HG03064 (cell line): ENCODE measurements at regions not wholly inside any gene's neighbourhood (a gene's known extent, or its start where the extent isn't known, plus 50 kb on each side); places are given as distances from the start of the nearest gene placed in this dataset.
"Not testable (repeated sequence)": the region's sequence is repeated elsewhere in the genome, so short reads cannot be mapped to it uniquely, and the experiment has no call there.

Experiments used
- ATAC-seq: cut with Tn5 transposase; IDR thresholded peaks from one replicate; pipeline ENCODE4 v1.9.1; 2021; ENCODE audit warnings: low read depth; ENCODE audit not compliant: unreplicated experiment

DNA sequence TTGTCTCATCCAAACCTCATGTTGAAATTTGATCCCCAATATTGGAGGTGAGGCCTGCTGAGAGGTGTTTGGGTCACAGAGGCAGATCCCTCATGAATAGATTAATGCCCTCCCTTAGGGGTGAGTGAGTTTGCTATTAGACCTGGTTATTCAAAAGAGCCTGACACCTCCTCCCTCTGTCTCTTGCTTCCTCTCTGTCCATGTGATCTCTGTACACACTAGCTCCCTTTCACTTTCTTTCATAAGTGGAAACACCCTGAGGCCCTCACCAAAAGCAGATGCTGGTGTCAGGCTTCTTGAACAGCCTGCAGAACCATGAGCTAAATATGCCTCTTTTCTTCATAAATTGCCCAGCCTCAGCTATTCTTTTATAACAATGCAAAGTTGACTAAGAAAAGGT lies 447.1 kb downstream of the MDFIC start:
- no peak for ATAC-seq

DNA sequence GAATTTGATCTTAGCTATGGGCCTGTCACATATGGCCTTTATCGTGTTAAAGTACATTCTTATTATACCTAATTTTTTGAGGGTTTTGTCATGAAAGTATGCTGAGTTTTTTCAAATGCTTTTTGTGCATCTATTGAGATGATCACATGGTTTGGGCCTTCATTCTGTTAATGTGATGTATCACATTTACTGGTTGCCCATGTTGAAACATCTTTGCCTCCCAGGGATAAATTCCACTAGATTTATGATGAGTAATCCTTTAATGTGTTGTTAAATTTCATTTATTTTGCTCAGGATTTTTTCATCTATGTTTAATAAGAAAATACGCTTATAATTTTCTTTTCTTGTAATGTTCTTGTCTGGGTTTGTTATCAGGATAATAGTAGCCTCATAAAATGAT lies 442.0 kb downstream of the MDFIC start:
- ATAC-seq = no peak

DNA sequence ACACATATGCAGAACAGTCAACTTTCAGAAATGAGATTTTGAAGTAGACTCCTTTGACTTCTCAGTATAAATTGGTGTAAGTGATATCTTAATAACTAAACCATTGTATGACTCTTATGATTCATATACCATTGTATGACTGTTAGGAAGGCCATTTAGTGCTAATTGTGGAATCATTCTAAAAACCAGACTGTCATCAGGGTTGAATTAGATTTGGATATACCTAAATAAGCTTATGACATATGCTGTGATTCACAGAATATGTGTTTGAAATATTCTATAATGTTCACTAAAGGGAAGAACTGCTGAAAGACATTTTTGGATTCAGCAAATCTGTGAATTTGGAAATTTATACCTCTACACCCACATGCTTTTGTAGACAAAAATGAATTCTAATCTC lies 438.1 kb downstream of the MDFIC start:
- no peak for ATAC-seq

DNA sequence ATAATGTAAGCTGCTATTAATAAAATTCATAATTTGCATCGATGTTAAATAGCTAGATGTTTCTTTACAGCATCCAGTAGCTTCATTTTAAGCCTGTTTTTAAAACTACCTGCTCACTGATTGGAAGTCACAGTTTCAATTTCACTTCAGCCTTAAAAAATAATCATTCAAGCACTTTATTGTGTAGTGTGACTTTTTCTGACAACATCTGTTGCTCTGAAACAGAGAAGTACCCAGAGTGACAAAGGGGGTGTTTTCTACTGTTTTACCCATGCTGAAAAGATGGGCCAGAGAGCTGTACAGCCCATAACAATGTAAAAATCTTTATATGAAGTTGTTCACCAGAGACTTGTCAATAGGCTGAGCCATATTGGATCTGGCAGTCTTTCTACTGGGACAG lies 437.2 kb downstream of the MDFIC start:
- no peak for ATAC-seq

DNA sequence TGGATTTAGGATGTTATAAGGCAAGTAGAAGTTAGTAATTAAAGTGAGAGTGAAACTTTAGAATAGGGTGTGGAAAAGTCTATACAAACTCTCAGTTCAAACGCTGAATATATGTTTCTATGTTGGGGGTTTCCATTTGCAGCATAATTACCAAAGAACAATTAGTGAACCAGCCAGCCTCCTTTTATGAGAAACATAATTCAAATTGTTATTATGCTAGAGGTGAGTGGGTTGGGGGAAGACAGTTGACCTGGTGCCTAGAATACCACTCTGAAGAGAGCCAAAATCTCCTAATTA lies 435.8 kb downstream of the MDFIC start:
- no peak for ATAC-seq

DNA sequence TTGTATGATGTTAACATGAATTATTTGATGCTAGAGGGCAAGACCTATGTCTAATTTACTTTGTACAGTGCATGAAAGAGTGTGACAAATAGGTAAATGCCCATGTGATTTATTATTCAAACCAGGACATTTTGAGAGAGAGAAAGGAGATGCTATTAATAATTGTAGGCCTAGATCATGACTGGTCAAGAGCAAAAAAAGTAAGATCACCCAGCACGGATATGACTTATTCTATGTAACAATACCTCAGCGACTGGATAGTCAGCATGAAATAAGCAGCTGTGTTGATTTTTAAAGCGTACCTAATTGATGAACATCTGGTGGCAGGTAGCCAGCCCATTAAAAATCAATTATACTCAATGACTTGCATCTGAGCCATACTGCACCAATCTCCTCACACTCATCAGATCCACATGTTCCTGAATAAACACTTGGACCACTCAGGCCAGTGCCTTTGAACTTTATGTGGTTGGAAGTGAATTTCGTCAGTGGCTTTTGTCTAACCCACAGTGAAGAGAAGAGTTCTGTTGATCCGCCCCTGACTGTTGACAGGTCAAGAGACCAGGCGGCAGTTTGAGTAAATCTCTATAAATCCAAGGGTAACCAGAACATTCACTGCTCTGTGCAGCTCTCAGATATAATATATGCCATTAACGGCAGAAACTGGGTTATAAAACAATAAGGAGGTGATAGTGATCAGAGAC lies 435.3 kb downstream of the MDFIC start:
- no peak for ATAC-seq

DNA sequence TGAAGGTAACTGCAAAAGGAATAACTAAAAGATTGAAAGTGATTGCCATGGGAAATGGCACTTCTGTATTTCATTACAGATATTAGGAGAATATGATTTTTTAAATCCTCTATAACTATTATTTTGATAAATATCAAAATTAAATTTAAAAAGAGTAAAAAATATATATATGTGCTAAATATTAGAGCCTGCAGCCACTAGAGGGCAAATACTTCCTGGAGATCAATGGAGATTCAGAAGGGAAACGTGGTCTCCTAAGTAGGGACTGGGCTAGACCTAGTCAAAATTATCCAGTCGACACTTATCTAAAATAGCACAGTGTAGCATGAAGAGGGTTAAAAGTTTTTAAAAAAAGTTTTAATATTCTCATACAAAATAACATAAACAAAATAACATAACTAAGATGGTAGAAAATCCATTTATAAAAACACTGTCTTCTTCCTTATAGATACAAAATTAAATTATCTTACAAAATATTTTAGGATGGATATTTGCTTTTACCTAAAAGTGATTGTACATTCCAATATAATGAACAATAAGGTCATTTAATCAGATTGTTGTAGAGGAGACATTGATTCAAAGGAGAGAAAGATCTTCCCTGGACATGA lies 434.3 kb downstream of the MDFIC start:
- ATAC-seq = no peak

DNA sequence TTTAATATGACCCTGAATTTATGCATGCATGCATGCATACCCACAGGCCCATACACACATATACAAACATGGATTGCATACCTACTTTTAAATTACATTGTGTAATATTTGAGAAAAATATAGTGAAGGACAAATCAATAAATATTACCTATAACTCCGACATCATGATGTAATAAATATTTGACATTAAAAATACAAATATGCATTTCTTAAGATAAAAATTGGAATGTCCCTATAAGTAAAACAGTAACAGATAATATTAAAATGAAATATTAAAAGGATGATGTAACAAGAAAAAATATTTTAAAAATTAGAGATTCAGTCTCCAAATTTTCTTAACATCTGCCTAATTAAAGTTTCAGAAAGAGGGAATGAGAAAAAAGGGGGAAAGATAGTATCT lies 433.0 kb downstream of the MDFIC start:
- no peak for ATAC-seq

DNA sequence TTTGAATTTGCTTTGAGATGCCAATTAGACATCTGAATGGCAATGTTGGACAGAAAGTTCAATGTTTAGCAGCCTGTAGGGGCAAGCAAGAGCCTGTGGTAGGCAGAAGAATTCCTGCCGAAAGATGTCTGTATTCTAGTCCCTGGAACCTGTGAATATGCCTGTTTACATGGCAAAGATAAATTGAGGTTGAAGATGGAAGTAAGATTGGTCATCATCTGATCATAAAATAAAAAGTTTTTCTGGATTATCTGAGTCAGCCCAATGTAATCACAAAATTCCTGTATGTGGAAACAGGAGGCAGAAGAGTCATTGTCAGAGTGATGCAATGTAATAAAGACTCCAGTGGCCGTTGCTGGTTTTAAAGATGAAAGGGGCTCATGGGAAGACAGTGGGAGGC lies 430.5 kb downstream of the MDFIC start:
- no peak for ATAC-seq

DNA sequence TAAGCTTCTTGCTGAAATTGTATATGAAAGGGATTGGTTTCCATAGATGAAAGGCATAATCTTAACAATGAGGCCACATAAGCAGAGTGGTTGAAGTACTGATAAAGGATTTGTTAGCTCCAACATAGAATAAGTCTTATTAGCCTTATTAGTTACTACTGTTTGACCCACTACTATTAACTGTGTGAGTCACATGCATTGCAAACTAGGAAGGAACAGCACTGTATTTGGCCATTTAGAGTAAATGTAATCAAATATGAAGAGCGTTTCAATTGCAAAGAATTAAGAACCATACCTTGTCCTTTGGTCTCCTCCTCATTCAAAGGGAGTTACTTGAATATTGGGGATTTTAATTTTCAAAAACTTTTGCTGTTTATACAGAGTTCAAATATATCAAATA lies 428.9 kb downstream of the MDFIC start:
- no peak for ATAC-seq

DNA sequence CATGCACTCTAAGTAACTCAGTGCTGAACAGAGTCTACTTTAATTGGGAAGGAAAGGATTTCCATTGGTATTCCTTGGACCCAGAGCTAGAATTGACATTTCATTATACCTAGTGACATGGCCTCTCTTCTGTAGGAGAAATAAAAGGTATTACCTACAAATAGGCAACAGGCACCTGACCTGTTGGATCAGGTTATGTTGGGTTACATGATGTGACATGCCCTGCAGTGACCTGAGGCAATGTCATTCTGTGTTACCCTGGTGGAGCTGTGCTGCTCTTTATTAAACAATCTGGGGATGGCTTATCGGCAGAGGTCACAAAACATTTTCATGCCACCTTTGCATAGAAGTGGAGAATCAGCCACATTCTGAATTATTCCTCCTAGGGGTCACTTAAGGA lies 427.7 kb downstream of the MDFIC start:
- no peak for ATAC-seq

DNA sequence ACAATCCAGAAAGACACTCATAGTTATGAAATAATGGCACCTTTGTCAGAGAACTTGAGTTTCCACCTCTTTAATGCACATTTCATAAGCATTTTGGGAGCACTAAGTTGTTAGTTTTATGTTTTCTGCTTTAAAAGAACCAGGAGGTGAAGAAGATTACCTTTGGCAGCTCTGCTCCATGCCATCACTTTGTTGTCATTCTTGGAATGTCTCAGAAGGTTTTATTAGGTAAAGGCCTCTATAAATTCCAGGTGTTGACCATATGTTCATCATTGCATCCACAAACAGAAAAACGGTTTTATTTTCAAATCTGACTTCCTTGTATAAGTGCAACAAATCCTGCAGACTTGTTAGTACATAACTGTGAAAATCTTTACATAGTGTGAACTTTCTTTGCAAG lies 424.8 kb downstream of the MDFIC start:
- no peak for ATAC-seq

DNA sequence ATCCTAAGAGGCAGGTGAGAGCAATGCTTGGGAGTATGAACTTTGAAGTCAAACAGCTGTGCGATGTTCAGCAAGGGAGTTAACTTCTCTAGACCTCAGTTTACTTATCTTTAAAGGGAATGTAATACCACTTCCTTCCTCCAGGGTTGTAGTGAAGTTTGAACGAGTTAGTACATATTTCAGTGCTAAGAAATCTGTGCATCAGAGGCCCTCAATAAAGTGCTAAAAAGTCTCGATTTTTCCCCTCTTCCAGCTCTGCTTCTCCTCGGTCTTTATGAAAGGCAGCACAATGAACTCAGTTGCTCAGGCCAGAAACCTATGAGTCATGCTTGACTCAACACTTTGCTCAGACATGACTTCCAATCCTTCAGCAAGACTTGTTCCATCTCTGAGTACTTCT lies 418.9 kb downstream of the MDFIC start:
- no peak for ATAC-seq

DNA sequence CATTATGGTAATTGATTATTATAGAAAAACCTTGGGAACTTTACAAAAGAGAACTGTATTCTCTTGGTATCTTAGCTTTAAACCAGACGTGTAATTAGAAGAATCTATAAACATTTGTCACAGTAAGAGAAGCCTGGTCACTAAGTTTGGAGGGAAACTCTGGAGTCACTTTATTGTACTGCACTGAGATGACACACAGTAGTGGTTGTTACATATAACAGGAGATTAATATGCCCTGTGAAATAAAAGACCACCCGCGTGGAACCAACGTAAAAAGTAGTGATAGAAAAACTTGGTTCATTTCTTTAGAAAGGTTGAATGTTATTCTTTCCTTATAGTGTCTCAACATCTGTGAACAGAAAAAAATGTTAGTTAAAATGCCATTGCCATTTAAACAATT lies 416.1 kb downstream of the MDFIC start:
- ATAC-seq = no peak

DNA sequence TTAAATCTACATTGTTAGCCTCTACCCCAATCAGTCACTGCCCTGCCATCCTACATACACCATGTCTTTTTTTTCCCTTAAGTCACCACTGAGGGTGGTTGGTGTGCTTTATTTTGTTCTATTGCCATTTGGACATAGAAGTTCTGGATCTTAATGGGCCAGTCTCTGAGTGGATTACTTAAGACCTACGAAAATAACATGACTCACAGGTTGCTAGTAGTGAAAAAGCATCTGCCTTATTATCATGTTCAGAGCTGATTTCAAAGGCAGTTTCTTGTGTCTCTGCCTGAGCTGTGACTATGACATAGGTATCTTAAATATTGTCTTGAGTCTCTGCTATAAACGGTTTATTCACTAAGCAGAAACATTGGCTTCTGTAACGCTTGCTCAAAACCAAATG lies 410.8 kb downstream of the MDFIC start:
- ATAC-seq = no peak

DNA sequence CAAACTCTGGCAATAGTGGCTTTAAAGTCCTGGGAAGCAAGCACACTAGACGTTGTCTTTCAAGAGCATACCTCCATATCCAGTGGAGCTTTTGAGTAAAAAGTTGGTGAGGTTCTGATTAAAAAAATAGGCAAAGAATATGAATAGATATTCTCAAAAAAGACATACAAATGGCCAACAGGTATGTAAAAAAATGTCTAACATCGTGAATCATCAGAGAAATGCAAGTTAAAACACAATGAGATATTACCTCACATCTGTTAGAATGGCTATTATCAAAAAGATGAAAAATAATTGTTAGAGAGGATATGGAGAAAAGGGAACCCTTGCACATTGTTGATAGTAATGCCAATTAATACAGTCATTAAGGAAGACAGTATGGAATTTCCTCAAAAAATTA lies 407.1 kb downstream of the MDFIC start:
- ATAC-seq = no peak

DNA sequence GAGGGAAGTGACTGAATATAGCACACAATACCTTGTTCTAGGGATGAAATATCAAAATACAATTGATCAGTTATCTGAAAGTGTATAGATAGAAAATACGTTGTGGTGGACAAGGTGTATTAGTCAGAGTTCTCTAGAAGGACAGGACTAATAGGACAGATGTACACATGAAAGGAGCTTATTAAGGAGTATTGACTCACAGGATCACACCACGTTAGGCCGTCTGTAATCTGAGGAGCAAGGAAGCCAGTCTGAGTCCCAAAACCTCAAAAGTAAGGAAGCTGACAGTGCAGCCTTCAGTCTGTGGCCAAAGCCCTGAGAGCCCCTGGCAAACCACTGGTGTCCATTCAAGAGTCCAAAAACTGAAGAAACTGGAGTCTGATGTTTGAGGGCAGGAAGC lies 406.1 kb downstream of the MDFIC start:
- no peak for ATAC-seq

DNA sequence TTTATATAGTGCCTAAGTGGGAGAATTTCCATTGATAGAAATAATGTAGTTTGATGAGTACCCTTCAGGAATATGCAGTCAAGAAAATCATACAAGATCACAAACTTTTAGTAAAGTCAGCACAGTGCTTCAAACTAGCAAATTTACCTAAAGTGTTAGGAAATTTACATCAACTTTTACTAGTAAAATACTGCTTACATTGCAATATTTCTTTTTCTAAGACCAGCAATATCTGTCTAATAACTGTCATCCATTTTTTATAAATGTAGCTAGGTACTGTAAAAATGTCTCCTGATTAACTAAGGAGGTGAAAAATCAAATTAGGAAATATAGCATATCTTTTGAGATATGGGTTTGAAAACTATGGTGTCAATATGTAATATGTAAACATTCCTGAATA lies 405.4 kb downstream of the MDFIC start:
- ATAC-seq = no peak

DNA sequence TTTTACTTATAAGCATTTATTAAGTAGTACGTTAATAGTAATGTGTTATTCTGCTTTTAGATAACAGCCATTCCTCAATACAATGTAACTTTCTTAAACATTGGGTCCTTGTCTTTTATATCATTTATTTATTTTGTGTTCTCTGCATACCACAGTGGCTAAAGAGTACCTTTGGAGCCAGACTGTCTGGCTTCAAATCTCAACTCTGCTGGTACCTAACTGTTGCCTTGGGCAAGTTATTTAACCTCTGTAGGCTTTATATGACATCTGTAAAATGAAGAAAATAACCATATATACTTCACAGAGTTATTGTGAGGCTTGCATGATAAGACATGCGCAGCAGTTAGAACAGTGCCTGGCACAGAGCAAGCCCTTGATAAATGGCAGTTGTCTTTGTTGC lies 397.6 kb downstream of the MDFIC start:
- no peak for ATAC-seq

DNA sequence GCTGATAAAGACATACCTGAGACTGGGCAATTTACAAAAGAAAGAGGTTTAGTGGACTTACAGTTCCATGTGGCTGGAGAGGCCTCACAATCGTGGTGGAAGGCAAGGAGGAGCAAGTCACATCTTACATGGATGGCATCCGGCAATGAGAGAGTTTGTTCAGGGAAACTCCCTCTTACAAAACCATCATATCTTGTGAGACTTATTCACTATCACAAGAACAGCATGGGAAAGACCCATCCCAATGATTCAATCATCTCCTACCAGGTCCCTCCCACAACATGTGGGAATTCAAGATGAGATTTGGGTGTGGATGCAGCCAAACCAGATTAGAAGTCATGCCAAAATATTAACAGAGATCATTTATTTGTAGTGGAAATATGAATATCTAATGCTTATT lies 388.4 kb downstream of the MDFIC start:
- not testable (repeated sequence) for ATAC-seq

DNA sequence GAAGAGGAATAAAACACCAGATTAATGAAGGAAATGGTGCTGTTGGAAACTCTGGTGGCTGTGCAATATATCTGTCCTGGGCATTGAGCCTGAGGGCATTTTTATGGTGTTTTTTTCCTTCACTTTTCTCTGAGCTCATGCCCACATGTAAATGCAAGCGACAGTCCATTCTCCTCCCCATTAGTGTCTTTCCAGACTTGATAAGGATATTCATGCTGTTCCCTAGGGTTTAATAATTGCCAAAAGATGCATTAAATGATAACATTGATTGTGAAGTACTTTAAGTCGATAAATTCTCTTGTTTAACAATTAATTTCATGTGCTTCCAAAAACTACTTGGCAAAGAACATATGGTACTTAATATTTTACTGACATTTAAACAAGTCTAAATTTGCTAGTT lies 384.7 kb downstream of the MDFIC start:
- no peak for ATAC-seq

DNA sequence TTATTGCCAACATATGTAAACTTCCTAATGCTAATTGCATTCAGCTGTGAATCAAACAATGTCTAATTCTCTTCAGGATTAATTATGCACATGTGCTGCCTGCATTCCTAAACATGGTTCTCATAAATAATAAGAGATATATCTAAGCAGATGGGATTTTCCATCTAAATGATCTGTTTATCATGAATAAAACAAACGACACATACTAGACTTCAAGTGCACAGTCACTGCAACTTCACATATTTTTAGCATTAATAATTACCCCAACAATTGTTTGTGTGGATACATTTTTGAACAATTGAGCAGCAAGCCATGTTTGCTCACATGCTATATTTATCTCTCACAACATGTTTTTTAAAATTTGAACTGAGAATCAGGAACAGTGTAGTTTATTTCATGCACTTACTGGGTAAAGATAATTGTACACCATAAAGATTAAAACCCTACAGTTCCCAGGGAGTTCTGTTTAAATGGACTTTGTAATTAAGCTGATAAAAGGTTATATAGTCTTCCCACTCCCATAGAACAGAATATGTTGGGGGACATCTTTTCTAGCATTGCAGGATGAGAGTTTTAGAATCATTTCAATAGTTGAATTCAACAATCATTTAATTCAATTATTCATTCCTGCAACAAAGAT lies 378.5 kb downstream of the MDFIC start:
- ATAC-seq = no peak
